ENCODE measurements at regions not wholly inside any gene's neighbourhood (a gene's known extent, or its start where the extent isn't known, plus 50 kb on each side); places are given as distances from the start of the nearest gene placed in this dataset.

DNA sequence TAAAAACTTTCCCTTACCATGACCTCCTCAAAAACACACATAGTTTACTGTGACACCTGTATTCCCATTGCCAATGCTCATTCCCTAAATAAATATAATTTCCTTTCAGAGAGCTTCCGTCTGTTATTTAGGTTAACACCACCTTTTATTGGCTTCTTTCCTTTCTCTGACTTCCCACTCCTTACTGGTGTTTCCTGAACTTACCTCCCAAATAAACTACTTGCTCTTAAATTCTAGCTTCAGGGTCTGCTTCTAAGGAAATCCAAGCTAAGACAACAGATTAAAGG lies 67.4 kb upstream of the ZNF746 start:
- TF ChIP-seq, protein P1, sequence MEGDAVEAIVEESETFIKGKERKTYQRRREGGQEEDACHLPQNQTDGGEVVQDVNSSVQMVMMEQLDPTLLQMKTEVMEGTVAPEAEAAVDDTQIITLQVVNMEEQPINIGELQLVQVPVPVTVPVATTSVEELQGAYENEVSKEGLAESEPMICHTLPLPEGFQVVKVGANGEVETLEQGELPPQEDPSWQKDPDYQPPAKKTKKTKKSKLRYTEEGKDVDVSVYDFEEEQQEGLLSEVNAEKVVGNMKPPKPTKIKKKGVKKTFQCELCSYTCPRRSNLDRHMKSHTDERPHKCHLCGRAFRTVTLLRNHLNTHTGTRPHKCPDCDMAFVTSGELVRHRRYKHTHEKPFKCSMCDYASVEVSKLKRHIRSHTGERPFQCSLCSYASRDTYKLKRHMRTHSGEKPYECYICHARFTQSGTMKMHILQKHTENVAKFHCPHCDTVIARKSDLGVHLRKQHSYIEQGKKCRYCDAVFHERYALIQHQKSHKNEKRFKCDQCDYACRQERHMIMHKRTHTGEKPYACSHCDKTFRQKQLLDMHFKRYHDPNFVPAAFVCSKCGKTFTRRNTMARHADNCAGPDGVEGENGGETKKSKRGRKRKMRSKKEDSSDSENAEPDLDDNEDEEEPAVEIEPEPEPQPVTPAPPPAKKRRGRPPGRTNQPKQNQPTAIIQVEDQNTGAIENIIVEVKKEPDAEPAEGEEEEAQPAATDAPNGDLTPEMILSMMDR (IDR thresholded peaks at IDR 0.05; ENCODE audit: insufficient read depth, low read length): no peak
- TF ChIP-seq, protein P2, sequence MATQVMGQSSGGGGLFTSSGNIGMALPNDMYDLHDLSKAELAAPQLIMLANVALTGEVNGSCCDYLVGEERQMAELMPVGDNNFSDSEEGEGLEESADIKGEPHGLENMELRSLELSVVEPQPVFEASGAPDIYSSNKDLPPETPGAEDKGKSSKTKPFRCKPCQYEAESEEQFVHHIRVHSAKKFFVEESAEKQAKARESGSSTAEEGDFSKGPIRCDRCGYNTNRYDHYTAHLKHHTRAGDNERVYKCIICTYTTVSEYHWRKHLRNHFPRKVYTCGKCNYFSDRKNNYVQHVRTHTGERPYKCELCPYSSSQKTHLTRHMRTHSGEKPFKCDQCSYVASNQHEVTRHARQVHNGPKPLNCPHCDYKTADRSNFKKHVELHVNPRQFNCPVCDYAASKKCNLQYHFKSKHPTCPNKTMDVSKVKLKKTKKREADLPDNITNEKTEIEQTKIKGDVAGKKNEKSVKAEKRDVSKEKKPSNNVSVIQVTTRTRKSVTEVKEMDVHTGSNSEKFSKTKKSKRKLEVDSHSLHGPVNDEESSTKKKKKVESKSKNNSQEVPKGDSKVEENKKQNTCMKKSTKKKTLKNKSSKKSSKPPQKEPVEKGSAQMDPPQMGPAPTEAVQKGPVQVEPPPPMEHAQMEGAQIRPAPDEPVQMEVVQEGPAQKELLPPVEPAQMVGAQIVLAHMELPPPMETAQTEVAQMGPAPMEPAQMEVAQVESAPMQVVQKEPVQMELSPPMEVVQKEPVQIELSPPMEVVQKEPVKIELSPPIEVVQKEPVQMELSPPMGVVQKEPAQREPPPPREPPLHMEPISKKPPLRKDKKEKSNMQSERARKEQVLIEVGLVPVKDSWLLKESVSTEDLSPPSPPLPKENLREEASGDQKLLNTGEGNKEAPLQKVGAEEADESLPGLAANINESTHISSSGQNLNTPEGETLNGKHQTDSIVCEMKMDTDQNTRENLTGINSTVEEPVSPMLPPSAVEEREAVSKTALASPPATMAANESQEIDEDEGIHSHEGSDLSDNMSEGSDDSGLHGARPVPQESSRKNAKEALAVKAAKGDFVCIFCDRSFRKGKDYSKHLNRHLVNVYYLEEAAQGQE (IDR thresholded peaks at IDR 0.05; ENCODE audit: insufficient replicate concordance, low read depth): no peak
